ENCODE measurements at regions not wholly inside any gene's neighbourhood (a gene's known extent, or its start where the extent isn't known, plus 50 kb on each side); places are given as distances from the start of the nearest gene placed in this dataset.

- DNase-seq (ENCODE audit: low spot score), result no peak
Measured at GRCh38 chrX:22395372-22395771, 122.7 kb downstream of the CBLL2 start.

GRCh38 chrX:22396408-22396807 lies 123.7 kb downstream of the CBLL2 start:
- DNase-seq (ENCODE audit: low spot score), result no peak

- DNase-seq (ENCODE audit: low spot score), result no peak
Measured at GRCh38 chrX:22397566-22397965, 124.9 kb downstream of the CBLL2 start.

GRCh38 chrX:22399437-22400192 lies 126.9 kb downstream of the CBLL2 start:
- DNase-seq (ENCODE audit: low spot score), result no peak

- no peak for DNase-seq (ENCODE audit: low spot score)
Measured at GRCh38 chrX:22404297-22404696, 131.6 kb downstream of the CBLL2 start.

- no peak for DNase-seq (ENCODE audit: low spot score)
Measured at GRCh38 chrX:22406201-22406737, 133.6 kb downstream of the CBLL2 start.

GRCh38 chrX:22409418-22409817 lies 136.7 kb downstream of the CBLL2 start:
- DNase-seq (ENCODE audit: low spot score), result no peak

GRCh38 chrX:22424122-22424915 lies 151.6 kb downstream of the CBLL2 start:
- DNase-seq (ENCODE audit: low spot score), result no peak

GRCh38 chrX:22424919-22425318 lies 152.2 kb downstream of the CBLL2 start:
- DNase-seq (ENCODE audit: low spot score), result no peak

- no peak for DNase-seq (ENCODE audit: low spot score)
Measured at GRCh38 chrX:22429704-22430103, 157.0 kb downstream of the CBLL2 start.

- DNase-seq (ENCODE audit: low spot score), result no peak
Measured at GRCh38 chrX:22430701-22431100, 158.0 kb downstream of the CBLL2 start.

- DNase-seq (ENCODE audit: low spot score), result no peak
Measured at GRCh38 chrX:22433292-22434070, 160.8 kb downstream of the CBLL2 start.

- DNase-seq (ENCODE audit: low spot score), result no peak
Measured at GRCh38 chrX:22445880-22446279, 173.2 kb downstream of the CBLL2 start.

- no peak for DNase-seq (ENCODE audit: low spot score)
Measured at GRCh38 chrX:22462959-22463358, 190.2 kb downstream of the CBLL2 start.

GRCh38 chrX:22467571-22467970 lies 194.9 kb downstream of the CBLL2 start:
- no peak for DNase-seq (ENCODE audit: low spot score)

GRCh38 chrX:22481436-22481835 lies 208.7 kb downstream of the CBLL2 start:
- no peak for DNase-seq (ENCODE audit: low spot score)

GRCh38 chrX:22486296-22486695 lies 213.6 kb downstream of the CBLL2 start:
- no peak for DNase-seq (ENCODE audit: low spot score)

GRCh38 chrX:22516893-22517292 lies 244.2 kb downstream of the CBLL2 start:
- no peak for DNase-seq (ENCODE audit: low spot score)

- DNase-seq (ENCODE audit: low spot score), result no peak
Measured at GRCh38 chrX:22520128-22520828, 247.6 kb downstream of the CBLL2 start.

- DNase-seq (ENCODE audit: low spot score), result no peak
Measured at GRCh38 chrX:22526339-22526738, 253.6 kb downstream of the CBLL2 start.

- DNase-seq (ENCODE audit: low spot score), result no peak
Measured at GRCh38 chrX:22527302-22527701, 254.6 kb downstream of the CBLL2 start.

All from HT-29 (cell line).